Activated T-cell treated with anti-CD3 and anti-CD28 coated beads, Interleukin-2, amount 50 U/mL, for 4 hours (primary cell): ENCODE measurements at regions not wholly inside any gene's neighbourhood (a gene's known extent, or its start where the extent isn't known, plus 50 kb on each side); places are given as distances from the start of the nearest gene placed in this dataset.
A peak's percentile ranks its signal among the peaks of the same experiment; 100 is the strongest.

Source experiments
- ATAC-seq, 2 donors: fragments of 200-7000 bp; cut with Tn5 transposase; one replicate each; pipeline ENCODE4 v1.10.0; 2021
- DNase-seq: peaks from one replicate; pipeline ENCODE4 v3.0.0-alpha.2; 2020
- H3K27me3 Mint-ChIP-seq: one replicate; pipeline ENCODE4 v1.8.0; 2021; ENCODE audit warnings: low read depth, mixed read lengths
- H3K36me3 Mint-ChIP-seq: one replicate; pipeline ENCODE4 v1.8.0; 2022; ENCODE audit warnings: mixed read lengths; ENCODE audit not compliant: insufficient read depth
- H3K4me1 Mint-ChIP-seq: one replicate; pipeline ENCODE4 v1.8.0; 2021; ENCODE audit warnings: low read depth, mixed read lengths
- H3K4me3 Mint-ChIP-seq: one replicate; pipeline ENCODE4 v1.8.0; 2021; ENCODE audit warnings: mild to moderate bottlenecking, moderate library complexity, mixed read lengths
- H3K9me3 Mint-ChIP-seq: one replicate; pipeline ENCODE4 v1.8.0; 2021; ENCODE audit warnings: mixed read lengths

- Mint-ChIP-seq H3K36me3 (no peaks in the 10 kb centered on the region), H3K4me1 (no peaks in the 10 kb centered on the region), H3K27me3 (no peaks in the 10 kb centered on the region), H3K4me3 (no peak overlapping the region), H3K9me3 (peaks cover 18% of the 10 kb centered on the region)
- DNase-seq, result no peak
- ATAC-seq, result peak in 1 of 2 donors; percentile 10
Measured at GRCh38 chr13:111929036-111929616, 137.8 kb upstream of the SOX1 start.

DNA sequence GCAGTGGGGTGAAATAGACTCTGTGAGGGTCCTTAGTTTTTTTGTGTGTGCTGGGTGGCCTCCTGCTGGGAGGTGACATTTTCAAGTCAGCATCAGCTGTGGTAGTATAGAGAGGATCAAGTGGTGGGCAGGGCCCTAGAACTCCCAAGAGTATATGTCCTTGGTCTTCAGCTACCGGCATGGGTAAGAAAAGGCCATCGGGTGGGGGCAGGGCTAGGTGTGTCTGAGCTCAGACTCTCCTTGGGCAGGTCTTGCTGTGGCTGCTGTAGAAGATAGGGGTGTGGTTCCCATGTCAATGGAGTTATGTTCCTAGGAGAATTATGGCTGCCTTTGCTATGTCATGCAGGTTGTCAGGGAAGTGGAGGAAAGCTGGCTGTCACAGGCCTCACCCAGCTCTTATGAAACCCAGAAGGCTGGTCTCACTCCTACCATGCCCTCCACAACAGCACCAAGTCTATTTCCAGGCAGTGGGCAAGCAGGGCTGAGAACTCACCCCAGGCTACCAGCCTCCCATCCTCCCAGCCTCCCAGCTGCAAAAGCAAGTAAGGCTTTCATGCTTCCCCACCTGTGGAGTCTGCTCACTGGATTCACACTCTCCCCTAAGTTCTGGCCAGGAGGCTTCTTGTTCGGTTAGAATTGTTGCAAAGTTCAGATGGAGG lies 130.6 kb upstream of the SOX1 start:
- Mint-ChIP-seq H3K27me3 (peaks cover 17% of the 10 kb centered on the region), H3K4me3 (no peak overlapping the region), H3K36me3 (no peaks in the 10 kb centered on the region), H3K9me3 (peaks cover 22% of the 10 kb centered on the region), H3K4me1 (no peaks in the 10 kb centered on the region)
- no peak for ATAC-seq
- DNase-seq, result no peak

GRCh38 chr13:111937777-111938311 lies 129.1 kb upstream of the SOX1 start:
- H3K4me3 Mint-ChIP-seq, result no peak overlapping the region
- H3K4me1 Mint-ChIP-seq, result no peaks in the 10 kb centered on the region
- no peaks in the 10 kb centered on the region for H3K36me3 Mint-ChIP-seq
- DNase-seq, result no peak
- peaks cover 12% of the 10 kb centered on the region for H3K9me3 Mint-ChIP-seq
- peaks cover 17% of the 10 kb centered on the region for H3K27me3 Mint-ChIP-seq
- ATAC-seq, result no peak

DNA sequence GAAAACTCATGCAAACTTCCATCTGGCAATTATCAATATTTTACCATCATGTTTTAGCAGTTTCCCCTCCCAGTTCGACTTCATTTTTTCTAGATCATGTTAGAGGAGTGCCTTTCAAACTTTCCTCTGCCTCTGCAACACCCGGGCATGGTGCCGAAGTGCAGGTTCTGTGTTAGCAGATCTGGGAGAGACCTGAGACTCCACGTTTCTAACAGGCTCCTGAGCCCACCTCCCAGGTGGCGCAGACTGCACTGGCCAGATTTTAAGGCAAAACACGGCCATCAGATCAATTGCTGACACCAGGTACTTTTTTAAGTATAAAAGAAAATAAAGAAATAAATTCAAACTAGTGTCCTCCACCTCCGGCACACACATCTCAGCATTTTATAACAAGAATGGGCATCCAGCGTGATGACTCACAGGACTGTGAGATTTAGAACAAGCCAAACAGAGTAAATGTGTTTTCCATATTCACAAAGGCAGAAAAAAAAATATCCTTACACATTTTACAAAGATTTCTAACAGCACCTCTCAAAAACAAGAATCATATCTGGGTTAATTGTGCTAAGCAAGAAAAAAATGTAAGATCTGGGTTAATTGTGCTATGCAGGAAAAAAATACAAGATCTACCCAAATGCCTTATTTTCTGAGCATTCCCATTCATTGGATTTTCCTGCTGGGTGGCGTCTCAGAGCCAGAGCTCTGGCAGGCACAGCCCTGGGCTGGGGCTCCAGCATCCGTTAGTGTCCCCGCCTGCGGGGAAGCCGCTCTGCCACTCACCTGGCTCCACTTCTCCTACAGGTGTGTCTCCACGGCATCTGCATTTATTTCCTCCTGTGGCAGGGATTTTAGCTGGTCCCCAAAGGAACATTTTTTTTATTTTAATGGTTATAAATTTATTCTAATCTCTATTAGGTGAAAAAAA lies 127.9 kb upstream of the SOX1 start:
- Mint-ChIP-seq H3K36me3 (no peaks in the 10 kb centered on the region), H3K4me1 (no peaks in the 10 kb centered on the region), H3K27me3 (peaks cover 17% of the 10 kb centered on the region), H3K4me3 (no peak overlapping the region), H3K9me3 (peaks cover 4% of the 10 kb centered on the region)
- DNase-seq (no peak), ATAC-seq (no peak)

DNA sequence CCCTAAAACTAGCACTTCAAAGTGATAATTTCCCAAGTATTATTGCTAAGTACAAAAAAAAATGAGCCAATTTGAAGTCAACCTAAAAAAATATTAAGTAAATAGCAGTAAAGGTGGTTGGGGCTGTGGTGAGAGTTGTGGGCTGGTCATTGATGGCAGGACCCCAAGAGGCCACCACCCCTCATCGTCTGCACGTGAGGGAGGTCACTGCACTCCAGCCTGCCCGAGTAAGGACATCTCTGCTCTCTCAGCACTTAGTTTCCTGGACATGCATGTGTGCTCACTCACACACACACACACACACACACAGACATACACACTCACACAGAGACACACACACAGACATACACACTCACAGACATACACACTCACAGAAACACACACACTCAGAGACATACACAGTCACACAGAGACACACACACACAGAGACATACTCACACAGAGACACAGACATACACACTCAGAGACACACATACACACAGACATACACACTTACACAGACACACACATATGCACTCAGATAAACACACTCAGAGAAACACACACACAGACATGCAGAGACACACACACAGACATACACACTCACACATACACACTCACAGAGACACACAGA lies 127.2 kb upstream of the SOX1 start:
- H3K4me3 Mint-ChIP-seq, result no peak overlapping the region
- DNase-seq (no peak), ATAC-seq (no peak)
- no peaks in the 10 kb centered on the region for H3K36me3 Mint-ChIP-seq
- H3K4me1 Mint-ChIP-seq, result no peaks in the 10 kb centered on the region
- peaks cover 17% of the 10 kb centered on the region for H3K27me3 Mint-ChIP-seq
- no peaks in the 10 kb centered on the region for H3K9me3 Mint-ChIP-seq

DNA sequence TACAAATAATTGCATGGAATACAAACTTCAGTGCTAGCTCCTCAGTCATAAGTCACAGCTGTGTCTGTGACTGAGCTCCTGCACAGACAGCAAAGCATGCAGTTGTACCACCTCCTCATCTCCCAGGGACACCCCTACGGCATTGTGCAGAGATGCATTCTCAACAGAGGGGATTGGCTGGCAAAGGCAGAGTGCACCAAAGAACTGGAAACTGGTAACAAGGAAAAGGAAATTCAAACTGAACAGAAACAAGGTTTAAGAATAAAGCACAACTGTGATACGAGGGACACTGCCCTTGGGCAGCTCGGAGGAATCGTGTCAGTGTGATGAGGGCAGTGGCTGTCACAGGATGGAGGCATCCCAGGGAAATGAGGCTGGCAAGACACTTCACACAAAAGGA lies 126.1 kb upstream of the SOX1 start:
- no peak for DNase-seq
- H3K4me1 Mint-ChIP-seq, result no peaks in the 10 kb centered on the region

DNA sequence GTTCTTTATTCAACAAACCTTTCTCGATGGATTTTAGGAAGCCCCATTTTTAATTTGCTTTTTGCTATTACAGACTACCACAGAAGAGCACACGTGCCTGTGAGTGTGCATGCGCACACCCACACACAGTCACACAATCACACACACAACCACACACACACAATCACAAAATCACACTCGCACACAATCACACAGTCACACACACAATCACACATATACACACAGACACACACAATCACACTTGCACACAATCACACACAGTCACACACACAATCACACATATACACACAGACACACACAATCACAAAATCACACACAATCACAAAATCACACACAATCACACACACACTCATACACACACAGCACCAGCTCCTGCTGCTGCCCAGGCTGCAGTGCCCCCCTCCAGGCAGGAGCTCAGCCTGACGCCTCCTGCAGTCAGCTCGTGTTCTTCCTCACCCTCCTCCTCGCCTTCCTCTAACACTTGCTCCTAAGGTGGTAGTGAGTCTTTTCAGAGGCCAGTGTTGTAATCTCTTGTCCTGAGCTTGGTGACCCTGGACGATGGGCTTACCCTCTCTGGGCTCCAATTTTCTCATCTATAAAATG lies 125.0 kb upstream of the SOX1 start:
- Mint-ChIP-seq H3K9me3 (no peaks in the 10 kb centered on the region), H3K36me3 (no peaks in the 10 kb centered on the region), H3K27me3 (peaks cover 14% of the 10 kb centered on the region), H3K4me1 (no peaks in the 10 kb centered on the region), H3K4me3 (no peak overlapping the region)
- ATAC-seq (no peak), DNase-seq (no peak)

More for the DNA sequence above, 126.1 kb upstream of the SOX1 start:
- no peak overlapping the region for H3K4me3 Mint-ChIP-seq
- no peak for ATAC-seq
- no peaks in the 10 kb centered on the region for H3K36me3 Mint-ChIP-seq
- peaks cover 17% of the 10 kb centered on the region for H3K27me3 Mint-ChIP-seq
- no peaks in the 10 kb centered on the region for H3K9me3 Mint-ChIP-seq

DNA sequence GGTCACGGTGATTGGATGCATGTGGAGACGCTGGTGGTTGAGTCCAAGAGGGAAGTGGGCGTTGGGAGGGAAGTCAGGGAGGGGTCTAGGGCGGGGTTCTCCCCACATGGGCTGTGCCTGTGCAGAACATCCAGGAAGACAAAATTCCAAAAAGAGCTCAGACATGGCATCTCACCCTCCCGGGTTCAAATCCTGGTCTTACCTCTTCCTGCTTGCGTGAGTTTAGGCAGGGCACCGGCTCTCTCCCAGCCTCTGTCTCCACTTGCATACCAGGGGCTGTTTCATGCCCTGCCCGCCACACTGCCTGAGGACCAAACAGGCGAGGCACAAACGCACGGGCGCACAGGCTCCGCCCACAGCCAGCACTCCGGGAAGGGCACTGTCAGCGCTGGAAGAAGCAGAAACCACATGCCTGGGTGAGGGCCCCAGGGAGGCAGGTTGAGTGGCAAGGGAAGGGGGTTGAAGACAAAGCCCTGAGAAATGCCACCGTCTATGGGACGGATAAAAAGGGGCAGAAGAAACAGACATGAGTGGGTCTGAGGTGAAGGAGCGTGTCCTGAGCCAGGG lies 123.6 kb upstream of the SOX1 start:
- DNase-seq (no peak), ATAC-seq (no peak)
- no peak overlapping the region for H3K4me3 Mint-ChIP-seq
- H3K36me3 Mint-ChIP-seq, result no peaks in the 10 kb centered on the region
- no peaks in the 10 kb centered on the region for H3K4me1 Mint-ChIP-seq
- peaks cover under 1% of the 10 kb centered on the region for H3K9me3 Mint-ChIP-seq
- peaks cover 6% of the 10 kb centered on the region for H3K27me3 Mint-ChIP-seq

DNA sequence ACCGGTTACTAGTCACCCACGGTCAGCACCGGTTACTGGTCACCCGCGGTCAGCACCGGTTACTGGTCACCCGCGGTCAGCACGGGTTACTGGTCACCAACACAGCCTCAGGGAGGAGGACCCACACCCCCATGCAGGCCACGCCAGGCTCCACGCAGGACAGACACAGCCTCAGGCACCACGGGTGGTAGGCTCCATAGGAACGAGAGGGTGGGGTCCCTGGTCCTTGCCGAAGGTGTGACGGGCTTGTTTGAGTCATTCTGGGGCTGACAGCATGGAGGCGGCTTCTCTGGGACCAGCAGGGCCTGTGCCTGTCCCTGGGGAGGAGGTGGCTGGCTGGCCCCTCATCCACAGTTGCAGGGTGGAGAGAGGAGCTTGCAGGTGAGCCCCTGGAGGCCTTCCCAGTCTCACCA lies 122.8 kb upstream of the SOX1 start:
- Mint-ChIP-seq H3K9me3 (peaks cover 7% of the 10 kb centered on the region), H3K27me3 (peaks cover 12% of the 10 kb centered on the region), H3K4me1 (no peaks in the 10 kb centered on the region), H3K36me3 (no peaks in the 10 kb centered on the region), H3K4me3 (no peak overlapping the region)
- ATAC-seq (no peak), DNase-seq (no peak)

DNA sequence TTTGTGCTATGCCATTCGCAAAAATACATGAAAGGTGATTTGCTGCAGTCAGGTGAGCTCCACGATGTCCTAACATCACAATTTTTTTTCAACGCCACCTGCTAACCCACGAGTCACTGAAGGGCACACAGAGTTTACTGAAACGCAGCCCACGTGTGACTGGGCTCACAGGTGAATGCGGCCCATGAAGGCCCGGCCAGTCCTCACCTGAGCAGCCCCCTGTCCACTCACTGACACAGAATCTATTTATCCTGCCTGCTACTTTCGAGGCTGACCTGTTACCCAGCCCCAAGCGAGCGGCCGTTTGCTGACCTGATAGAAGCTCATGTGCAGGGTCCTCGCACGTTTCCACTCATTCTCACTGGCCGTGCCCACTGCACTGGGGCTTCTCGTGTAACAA lies 121.9 kb upstream of the SOX1 start:
- H3K4me1 Mint-ChIP-seq, result no peaks in the 10 kb centered on the region
- ATAC-seq (no peak), DNase-seq (no peak)
- H3K27me3 Mint-ChIP-seq, result peaks cover 8% of the 10 kb centered on the region
- H3K4me3 Mint-ChIP-seq, result no peak overlapping the region
- no peaks in the 10 kb centered on the region for H3K36me3 Mint-ChIP-seq
- peaks cover 7% of the 10 kb centered on the region for H3K9me3 Mint-ChIP-seq

GRCh38 chr13:111946214-111946613 lies 120.7 kb upstream of the SOX1 start:
- Mint-ChIP-seq H3K4me3 (no peak overlapping the region), H3K27me3 (peaks cover 7% of the 10 kb centered on the region), H3K4me1 (no peaks in the 10 kb centered on the region), H3K9me3 (peaks cover 7% of the 10 kb centered on the region), H3K36me3 (no peaks in the 10 kb centered on the region)
- ATAC-seq, result no peak
- no peak for DNase-seq

- ATAC-seq (no peak), DNase-seq (no peak)
- H3K36me3 Mint-ChIP-seq, result no peaks in the 10 kb centered on the region
- no peak overlapping the region for H3K4me3 Mint-ChIP-seq
- no peaks in the 10 kb centered on the region for H3K4me1 Mint-ChIP-seq
- H3K27me3 Mint-ChIP-seq, result peaks cover 7% of the 10 kb centered on the region
- H3K9me3 Mint-ChIP-seq, result peaks cover 7% of the 10 kb centered on the region
Measured at GRCh38 chr13:111947026-111947810, 119.7 kb upstream of the SOX1 start.

DNA sequence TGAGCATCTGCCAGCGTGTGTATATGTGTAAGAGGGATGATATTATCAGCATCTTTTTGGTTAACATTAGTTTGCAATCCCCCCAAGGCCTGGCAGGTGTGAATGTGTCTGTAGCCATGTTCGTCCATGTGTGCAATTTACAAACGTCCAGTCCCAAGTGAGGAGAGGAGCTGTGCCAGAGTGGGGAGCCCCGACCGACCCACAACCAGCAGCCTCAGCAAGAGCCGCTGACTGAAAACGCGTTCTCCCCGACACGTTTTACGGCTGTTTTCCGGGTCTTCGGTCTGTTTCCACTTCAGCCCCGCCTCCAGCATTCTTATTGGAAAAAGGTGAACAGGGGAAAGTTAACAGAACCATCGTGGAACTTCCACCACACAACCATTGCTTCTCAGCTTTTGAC lies 119.1 kb upstream of the SOX1 start:
- no peaks in the 10 kb centered on the region for H3K36me3 Mint-ChIP-seq
- no peak for ATAC-seq
- H3K9me3 Mint-ChIP-seq, result peaks cover 7% of the 10 kb centered on the region
- H3K4me3 Mint-ChIP-seq, result no peak overlapping the region
- no peaks in the 10 kb centered on the region for H3K4me1 Mint-ChIP-seq
- H3K27me3 Mint-ChIP-seq, result peaks cover 7% of the 10 kb centered on the region
- no peak for DNase-seq
